WI38 (cell line): ENCODE measurements at regions not wholly inside any gene's neighbourhood (a gene's known extent, or its start where the extent isn't known, plus 50 kb on each side); places are given as distances from the start of the nearest gene placed in this dataset.

ENCODE experiments used
- H3K4me3 ChIP-seq: 2 replicates; pipeline ENCODE4 v1.5.1; 2011; ENCODE audit warnings: low read depth, mild to moderate bottlenecking, control low read depth, low read length
- TF ChIP-seq, protein P1 (sequence below): IDR thresholded peaks from 2 replicates; pipeline ENCODE4 v1.5.1; 2012; ENCODE audit warnings: low read depth, mild to moderate bottlenecking, control low read depth, low read length

DNA sequence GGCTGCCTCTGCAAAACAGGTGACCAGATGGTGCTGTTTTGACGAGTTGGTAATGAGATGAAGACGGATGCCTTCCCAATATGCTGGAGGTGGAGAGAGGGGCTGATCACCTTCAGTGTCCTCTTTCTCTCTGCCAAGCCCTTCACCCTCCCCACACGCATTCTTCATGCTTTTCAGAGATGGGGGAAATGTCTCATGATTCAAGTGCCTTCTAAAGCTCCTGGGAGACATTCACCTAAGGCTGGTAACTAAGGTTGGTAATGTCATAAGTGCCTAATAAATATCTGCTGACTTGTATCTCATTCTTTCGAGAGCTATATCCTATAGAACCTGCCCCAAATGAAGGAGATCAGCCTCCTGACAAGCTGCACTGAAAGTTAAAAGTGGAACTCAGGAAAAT, 86.2 kb upstream of the MBNL2 start:
- TF ChIP-seq, protein P1, sequence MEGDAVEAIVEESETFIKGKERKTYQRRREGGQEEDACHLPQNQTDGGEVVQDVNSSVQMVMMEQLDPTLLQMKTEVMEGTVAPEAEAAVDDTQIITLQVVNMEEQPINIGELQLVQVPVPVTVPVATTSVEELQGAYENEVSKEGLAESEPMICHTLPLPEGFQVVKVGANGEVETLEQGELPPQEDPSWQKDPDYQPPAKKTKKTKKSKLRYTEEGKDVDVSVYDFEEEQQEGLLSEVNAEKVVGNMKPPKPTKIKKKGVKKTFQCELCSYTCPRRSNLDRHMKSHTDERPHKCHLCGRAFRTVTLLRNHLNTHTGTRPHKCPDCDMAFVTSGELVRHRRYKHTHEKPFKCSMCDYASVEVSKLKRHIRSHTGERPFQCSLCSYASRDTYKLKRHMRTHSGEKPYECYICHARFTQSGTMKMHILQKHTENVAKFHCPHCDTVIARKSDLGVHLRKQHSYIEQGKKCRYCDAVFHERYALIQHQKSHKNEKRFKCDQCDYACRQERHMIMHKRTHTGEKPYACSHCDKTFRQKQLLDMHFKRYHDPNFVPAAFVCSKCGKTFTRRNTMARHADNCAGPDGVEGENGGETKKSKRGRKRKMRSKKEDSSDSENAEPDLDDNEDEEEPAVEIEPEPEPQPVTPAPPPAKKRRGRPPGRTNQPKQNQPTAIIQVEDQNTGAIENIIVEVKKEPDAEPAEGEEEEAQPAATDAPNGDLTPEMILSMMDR, result no peak
- H3K4me3 ChIP-seq, result no peak overlapping the region

DNA sequence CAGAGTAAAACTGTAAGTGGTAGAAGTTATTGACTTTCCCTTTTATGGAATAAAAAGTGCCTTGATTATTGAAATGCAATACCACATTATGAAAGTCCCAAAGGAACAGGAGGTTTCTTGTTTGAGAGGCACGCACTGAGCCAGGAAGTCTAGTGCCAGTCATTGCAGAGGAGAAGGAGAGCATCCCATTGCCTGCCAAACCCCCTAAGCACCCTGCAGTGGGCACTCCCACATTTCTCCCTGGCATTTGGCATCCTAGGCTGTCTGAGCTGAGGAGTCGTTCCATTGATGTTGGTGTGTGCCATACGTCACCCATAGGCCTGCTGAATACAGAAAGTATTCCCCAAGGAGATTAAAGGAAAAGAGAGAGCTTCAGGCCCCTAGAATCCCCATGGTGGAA, 85.7 kb upstream of the MBNL2 start:
- TF ChIP-seq, protein P1, result no peak
- H3K4me3 ChIP-seq, result no peak overlapping the region

- TF ChIP-seq, protein P1, result no peak
- no peak overlapping the region for H3K4me3 ChIP-seq
Measured at GRCh38 chr13:97139691-97140090, 82.4 kb upstream of the MBNL2 start.

DNA sequence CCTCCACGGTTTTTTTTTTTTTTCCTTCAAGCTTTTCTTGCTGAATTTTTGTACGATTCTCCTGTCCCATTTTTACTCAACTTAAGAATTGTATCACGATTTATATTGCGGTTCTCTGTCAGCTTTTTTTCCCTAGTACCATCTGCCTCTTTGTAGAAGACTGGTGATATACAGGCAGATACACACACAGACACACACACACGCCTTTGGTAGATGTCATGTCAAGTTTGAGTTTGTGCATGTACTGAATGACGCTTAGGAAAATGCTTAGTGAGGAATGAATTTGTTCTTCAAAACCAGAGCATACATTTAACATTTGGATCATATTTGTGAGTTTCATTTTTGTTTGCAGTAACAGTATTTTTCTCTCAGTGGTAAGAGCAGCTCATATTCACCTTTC, 82.0 kb upstream of the MBNL2 start:
- TF ChIP-seq, protein P1, result no peak
- no peak overlapping the region for H3K4me3 ChIP-seq

GRCh38 chr13:97140611-97141010, 81.5 kb upstream of the MBNL2 start:
- H3K4me3 ChIP-seq, result no peak overlapping the region
- TF ChIP-seq, protein P1, result no peak

DNA sequence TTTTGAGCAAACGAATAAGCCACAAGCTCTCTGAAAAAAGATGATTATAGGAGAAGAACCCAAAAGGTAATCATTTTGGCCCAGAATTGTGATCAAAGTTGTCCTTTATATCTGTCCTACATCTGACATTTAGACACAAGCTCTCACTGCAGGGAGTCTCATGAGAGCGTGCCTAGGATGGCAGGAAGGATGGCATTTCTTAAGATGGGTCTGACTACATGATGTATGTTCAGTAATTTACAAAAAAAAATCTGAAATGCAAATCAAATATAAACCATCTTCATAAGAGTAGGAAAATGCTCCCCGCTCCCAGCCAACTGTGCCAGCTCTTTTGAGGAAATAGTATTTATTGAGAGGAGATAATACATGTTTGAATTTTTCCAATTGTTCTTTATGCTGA, 81.0 kb upstream of the MBNL2 start:
- no peak overlapping the region for H3K4me3 ChIP-seq
- TF ChIP-seq, protein P1, result no peak

DNA sequence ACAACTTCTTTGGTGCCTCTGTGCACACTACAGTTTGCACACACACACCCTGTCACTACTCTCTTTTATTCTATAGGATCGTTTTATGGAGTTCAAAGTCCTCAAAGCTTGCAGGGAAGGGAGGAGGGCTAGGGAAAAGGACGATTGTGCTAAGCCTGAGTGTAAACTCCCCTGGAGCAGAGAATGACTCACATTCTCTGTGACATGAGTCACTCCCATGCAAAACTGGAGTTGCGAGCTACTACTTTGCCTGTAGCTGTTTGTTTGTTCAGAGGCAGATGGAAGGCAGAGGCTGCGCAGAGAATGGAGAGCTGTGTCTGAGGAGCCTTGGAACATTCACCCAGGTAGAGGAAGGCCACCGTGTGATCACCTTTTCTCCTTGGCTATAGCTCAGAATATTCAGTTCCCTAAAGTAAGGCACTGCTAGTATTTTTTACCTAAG, 80.5 kb upstream of the MBNL2 start:
- TF ChIP-seq, protein P1, result no peak
- no peak overlapping the region for H3K4me3 ChIP-seq
